RWPE1 (cell line): ENCODE measurements at regions not wholly inside any gene's neighbourhood (a gene's known extent, or its start where the extent isn't known, plus 50 kb on each side); places are given as distances from the start of the nearest gene placed in this dataset.

Source experiments
- CTCF ChIA-PET: fragments of 350-600 bp; sonication (Branson Sonifier 250); formaldehyde crosslinking; extraction: SDS; loops from one replicate; lab custom pipeline; 2021; lab: Yijun Ruan, JAX
- POLR2A ChIA-PET: fragments of 400-600 bp; formaldehyde crosslinking; extraction: SDS; loops from one replicate; lab custom pipeline; 2020; ENCODE audit warnings: antibody characterized with exemption; ENCODE audit not compliant: low non-redundant PET; lab: Yijun Ruan, JAX
- DNase-seq: peaks from one replicate; pipeline ENCODE4 v3.0.0; 2012; ENCODE audit warnings: low spot score
- H3K27ac ChIP-seq: fragments of 450-650 bp; 2 replicates; pipeline ENCODE4 v1.5.1; 2017
- TF ChIP-seq, protein P1 (sequence below): fragments of 450-650 bp; conservative IDR thresholded peaks from 2 replicates; pipeline ENCODE4 v1.5.1; 2017; ENCODE audit warnings: low read depth, mild to moderate bottlenecking

DNA sequence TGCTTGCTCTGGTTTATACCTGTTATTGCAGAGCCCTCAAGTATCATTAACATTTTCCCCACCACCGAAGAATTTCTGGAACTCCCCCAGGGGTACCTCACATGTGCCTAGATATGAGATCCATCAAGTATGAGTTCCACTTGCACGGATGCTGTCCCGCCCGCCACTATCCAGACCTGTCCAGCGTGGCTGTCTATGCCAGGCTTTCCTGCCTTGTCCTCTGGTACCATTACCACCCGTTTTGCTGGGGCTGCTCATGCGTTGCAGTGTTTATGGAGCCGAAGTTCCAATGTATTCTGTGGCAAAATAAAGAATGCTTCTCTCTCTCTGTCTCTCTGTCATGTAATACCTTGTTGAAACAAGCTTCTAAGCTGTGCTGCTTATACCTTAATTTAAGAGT lies 543.5 kb upstream of the PTBP2 start:
- ChIA-PET CTCF (no interaction called here), POLR2A (no interaction called here)
- DNase-seq, result no peak
- TF ChIP-seq, protein P1, sequence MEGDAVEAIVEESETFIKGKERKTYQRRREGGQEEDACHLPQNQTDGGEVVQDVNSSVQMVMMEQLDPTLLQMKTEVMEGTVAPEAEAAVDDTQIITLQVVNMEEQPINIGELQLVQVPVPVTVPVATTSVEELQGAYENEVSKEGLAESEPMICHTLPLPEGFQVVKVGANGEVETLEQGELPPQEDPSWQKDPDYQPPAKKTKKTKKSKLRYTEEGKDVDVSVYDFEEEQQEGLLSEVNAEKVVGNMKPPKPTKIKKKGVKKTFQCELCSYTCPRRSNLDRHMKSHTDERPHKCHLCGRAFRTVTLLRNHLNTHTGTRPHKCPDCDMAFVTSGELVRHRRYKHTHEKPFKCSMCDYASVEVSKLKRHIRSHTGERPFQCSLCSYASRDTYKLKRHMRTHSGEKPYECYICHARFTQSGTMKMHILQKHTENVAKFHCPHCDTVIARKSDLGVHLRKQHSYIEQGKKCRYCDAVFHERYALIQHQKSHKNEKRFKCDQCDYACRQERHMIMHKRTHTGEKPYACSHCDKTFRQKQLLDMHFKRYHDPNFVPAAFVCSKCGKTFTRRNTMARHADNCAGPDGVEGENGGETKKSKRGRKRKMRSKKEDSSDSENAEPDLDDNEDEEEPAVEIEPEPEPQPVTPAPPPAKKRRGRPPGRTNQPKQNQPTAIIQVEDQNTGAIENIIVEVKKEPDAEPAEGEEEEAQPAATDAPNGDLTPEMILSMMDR, result no peak
- H3K27ac ChIP-seq, result no peak overlapping the region

DNA sequence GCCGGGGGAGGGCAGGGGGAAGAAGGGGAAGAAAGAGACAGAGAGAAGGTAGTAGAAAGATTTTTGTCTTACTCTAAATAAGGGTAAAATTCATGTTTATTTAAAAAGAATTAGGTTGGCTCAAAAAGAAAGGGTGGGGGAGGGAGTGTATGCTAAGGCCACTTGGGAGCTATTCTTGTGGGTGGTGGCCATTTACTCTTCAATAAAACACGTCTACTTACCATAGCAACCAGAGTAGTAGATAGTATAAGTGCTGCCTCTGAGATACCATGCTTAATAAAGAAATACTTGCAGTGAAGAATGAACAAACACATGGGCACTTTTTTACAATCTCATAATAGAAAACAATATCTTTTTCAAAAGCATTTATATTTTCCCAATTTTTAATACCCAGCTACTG lies 538.1 kb upstream of the PTBP2 start:
- ChIA-PET CTCF (interaction anchor here (0.6 kb wide), 1 partner anchor 363 kb away, joined by 3 read pairs; no protein-coding TSS in a partner anchor), POLR2A (no interaction called here)
- H3K27ac ChIP-seq, result no peak overlapping the region
- DNase-seq, result no peak
- TF ChIP-seq, protein P1, result no peak

DNA sequence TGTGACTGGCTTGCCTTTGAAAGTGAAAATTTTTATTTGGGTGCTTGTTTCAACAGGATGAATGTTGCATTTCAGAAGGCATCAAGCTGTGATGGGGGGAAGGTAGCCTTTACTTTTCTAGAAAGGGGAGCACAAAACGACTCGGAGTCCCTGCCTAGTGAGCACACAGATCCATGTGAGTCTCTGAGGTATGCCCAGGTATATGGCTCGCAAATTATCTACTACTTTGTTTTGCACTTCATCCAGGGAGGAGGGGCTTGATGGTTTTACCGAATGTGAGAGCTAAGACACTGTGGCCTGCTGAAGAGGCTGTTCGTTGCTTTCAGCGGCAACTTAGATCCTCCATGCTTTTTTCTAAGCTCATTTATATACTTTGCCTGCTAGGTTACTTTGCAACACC lies 537.7 kb upstream of the PTBP2 start:
- H3K27ac ChIP-seq, result no peak overlapping the region
- DNase-seq, result no peak
- CTCF ChIA-PET, result interaction anchor here (0.6 kb wide), 1 partner anchor 362 kb away, joined by 3 read pairs; no protein-coding TSS in a partner anchor
- POLR2A ChIA-PET, result no interaction called here
- TF ChIP-seq, protein P1, result no peak

DNA sequence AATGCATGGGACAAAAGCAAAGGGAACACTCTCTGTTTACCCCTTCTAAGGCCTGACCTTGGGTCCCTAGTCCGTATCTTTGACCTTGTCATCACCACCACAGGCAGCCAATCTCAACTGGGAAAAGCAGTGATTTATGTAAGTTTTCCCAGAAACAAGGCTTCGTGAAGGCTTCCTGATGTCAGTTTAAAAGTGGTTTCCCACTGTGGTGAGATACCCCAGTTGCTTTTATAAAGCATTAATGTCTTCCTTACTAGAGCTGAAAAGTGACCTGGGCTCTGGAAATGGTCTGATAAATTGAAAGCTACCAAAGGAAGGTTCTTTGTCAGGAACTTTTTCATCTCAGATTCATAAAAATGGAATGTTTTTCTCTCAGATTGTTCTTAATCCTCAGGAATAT lies 536.4 kb upstream of the PTBP2 start:
- TF ChIP-seq, protein P1, result no peak
- POLR2A ChIA-PET, result no interaction called here
- H3K27ac ChIP-seq, result no peak overlapping the region
- CTCF ChIA-PET, result no interaction called here
- no peak for DNase-seq

DNA sequence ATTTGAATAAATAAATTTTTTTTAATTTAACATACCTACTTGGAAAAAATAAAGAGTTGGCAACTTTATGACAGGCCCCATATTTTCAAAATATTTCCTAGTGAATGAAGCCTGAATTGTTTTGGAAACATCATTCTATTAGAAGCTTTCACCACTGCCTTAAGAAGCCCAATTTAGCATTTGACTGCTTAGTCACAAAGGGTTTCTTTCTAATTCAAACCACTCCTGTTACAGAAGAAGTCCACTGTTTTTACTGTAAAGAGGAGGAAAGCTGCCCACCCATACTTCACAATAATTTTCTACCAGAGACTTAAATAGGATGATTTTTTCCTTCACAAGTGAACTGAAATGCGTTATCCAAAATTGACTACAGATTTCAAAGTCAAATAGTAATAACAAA lies 534.6 kb upstream of the PTBP2 start:
- DNase-seq, result no peak
- no peak overlapping the region for H3K27ac ChIP-seq
- POLR2A ChIA-PET, result no interaction called here
- TF ChIP-seq, protein P1, result no peak
- CTCF ChIA-PET, result no interaction called here

DNA sequence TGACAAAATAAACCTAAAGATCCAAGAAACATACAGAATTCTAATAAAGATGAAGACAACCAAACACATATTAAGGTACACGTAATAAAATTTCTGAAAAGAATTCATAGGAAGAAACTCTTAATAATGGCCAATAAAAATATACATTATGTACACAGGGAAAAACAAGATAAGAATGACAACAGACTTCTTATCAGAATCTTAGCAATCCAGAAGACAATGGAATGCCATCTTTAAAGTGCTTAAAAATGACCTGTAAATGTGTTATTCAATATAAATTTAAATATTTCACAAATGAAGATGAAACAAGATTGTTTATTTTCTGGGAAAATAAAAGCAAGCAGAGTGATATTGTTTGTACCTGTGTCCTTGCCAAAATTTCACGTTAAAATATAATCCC lies 530.4 kb upstream of the PTBP2 start:
- CTCF ChIA-PET, result no interaction called here
- POLR2A ChIA-PET, result no interaction called here
- no peak for DNase-seq
- no peak overlapping the region for H3K27ac ChIP-seq
- TF ChIP-seq, protein P1, result no peak

DNA sequence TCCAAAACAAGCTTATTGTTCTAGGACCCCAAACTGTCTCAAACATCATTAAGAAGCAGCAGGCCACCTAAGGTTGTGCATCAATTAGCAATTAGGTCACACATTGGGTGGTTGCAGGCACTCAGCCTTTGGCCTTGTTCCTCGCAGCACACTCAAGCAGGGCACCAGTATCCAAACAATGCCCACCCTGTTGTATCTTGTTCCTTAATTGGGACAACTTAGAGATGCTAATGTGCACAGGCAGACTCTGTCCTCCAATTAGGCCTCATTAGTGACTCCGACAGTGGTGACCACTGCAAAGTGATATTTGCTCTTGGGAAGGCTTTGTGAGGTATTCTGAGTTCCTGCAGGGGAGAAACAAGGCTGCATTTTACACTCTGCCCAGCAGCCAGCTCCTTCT lies 515.1 kb upstream of the PTBP2 start:
- DNase-seq, result no peak
- ChIA-PET CTCF (no interaction called here), POLR2A (no interaction called here)
- H3K27ac ChIP-seq, result no peak overlapping the region
- TF ChIP-seq, protein P1, result no peak
